MM.1S (cell line): ENCODE measurements at regions not wholly inside any gene's neighbourhood (a gene's known extent, or its start where the extent isn't known, plus 50 kb on each side); places are given as distances from the start of the nearest gene placed in this dataset.

Experiments
- EZH2 ChIP-seq: fragments of 300-600 bp; sonication (generic); optimal IDR thresholded peaks from 2 replicates; pipeline ENCODE3; 2017; ENCODE audit warnings: low read depth, mild to moderate bottlenecking, antibody characterized with exemption, low read length, mixed read lengths
- EZH2phosphoT487 ChIP-seq: fragments of 300-600 bp; sonication (generic); IDR thresholded peaks from 2 replicates; pipeline ENCODE4 v1.6.1; 2018; ENCODE audit warnings: antibody characterized with exemption, low read length
- TF ChIP-seq, protein P1 (sequence below): fragments of 300-600 bp; sonication (generic); IDR thresholded peaks from 2 replicates; pipeline ENCODE4 v1.5.1; 2016; ENCODE audit warnings: antibody characterized with exemption, low read length, mixed read lengths

- TF ChIP-seq, protein P1, sequence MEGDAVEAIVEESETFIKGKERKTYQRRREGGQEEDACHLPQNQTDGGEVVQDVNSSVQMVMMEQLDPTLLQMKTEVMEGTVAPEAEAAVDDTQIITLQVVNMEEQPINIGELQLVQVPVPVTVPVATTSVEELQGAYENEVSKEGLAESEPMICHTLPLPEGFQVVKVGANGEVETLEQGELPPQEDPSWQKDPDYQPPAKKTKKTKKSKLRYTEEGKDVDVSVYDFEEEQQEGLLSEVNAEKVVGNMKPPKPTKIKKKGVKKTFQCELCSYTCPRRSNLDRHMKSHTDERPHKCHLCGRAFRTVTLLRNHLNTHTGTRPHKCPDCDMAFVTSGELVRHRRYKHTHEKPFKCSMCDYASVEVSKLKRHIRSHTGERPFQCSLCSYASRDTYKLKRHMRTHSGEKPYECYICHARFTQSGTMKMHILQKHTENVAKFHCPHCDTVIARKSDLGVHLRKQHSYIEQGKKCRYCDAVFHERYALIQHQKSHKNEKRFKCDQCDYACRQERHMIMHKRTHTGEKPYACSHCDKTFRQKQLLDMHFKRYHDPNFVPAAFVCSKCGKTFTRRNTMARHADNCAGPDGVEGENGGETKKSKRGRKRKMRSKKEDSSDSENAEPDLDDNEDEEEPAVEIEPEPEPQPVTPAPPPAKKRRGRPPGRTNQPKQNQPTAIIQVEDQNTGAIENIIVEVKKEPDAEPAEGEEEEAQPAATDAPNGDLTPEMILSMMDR = no peak
- TF ChIP-seq EZH2 (no peak), EZH2phosphoT487 (no peak)
Observed at GRCh38 chr15:34644061-34644460, 60.6 kb upstream of the GOLGA8B start.
